ENCODE measurements at regions not wholly inside any gene's neighbourhood (a gene's known extent, or its start where the extent isn't known, plus 50 kb on each side); places are given as distances from the start of the nearest gene placed in this dataset.

- DNase-seq, result no peak
These were observed 56.9 kb downstream of the RDH14 start for GRCh38 chr2:18503376-18504228.

DNA sequence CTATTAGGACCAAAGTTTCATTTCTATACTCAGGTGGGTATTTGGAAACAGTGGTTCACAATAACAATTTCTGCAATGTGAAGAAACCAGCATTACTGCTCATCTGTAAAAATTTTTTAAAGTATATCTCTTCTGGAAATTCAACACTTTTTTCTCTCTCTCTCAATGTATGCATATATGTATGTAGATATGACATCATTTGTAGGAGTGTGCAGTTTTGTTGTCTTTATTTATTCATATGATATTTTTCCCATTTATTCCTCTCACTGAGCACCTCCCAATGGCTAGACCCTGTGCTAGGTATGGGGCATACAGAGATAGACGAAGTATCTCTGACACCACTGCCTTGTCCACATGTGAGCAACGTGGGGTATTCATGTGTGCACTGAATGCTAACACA lies 58.3 kb downstream of the RDH14 start:
- no peak for DNase-seq

DNA sequence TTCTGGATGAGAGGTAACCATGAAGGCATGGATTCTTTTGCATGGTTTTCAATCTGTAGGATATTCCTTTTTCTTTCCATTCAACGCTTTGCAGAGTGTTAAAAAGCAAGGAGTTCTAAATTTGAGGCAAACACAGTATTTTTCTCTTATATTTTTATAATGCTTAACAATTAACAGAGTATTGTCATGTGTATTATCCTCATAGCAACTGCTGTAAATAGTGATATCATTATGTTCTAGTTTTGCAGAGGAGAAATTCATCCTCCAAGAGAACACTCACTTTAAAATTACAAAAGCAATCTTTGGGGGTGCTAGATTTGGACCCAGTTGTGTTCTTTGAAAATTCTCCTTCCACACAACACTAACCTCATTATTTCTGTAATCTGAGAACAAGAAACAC lies 58.7 kb downstream of the RDH14 start:
- no peak for DNase-seq

- DNase-seq, result no peak
These were observed 59.3 kb downstream of the RDH14 start for GRCh38 chr2:18501156-18501555.

DNA sequence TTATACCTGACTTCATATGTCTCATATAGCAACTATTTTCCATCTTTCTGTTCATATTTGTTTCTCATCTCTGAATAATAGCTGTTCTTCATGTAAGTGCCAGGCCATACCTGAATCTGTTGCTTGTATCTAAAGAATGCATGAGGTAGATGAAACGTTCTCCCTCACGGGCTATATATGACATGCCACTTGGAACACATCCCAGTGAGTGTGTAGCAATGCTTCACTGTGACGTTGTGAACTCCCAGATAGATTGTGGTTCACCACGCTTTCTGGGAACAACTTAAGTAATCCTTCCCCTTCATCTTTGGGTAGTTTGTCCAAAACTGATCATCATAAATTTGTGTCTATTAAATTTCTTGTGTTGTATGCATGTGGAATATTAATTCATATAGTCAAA lies 60.1 kb downstream of the RDH14 start:
- no peak for DNase-seq

DNA sequence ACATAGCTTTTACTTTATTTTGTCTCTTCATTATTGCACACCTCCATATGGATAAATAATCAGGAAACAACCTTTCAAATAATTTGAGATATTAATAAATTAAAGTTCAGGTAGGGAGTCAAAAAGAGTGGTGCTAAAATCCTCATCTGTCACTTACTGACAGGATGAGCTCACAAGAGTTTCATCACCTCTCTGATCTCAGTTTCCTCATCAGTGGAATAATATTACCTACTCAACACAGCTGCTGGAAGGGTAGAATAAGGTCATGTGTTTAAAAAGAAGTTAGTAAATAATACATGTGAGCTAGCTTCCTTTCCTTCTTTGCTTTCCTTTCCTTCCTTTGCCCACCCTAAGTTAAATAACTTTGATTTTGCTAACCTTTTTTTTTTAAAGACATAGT lies 61.9 kb downstream of the RDH14 start:
- DNase-seq, result no peak

DNA sequence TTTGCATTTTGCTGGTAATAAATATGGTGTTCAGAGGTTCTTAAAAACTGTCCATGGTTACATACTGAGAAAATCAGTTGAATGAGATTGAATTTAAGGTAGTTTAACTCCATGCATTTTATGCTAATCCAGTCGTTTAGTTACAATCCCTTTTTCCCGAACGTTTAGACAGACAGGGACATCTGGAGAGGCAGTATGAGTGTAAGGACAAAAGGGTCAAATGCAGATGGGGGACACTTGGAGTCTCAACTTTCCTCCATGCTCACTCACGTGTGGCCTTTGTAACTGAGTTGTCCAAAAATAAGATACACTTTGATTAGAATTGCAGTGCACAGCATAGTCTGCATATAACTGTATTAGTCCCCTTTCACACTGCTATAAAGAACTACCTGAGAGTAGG lies 63.9 kb downstream of the RDH14 start:
- DNase-seq, result no peak

DNA sequence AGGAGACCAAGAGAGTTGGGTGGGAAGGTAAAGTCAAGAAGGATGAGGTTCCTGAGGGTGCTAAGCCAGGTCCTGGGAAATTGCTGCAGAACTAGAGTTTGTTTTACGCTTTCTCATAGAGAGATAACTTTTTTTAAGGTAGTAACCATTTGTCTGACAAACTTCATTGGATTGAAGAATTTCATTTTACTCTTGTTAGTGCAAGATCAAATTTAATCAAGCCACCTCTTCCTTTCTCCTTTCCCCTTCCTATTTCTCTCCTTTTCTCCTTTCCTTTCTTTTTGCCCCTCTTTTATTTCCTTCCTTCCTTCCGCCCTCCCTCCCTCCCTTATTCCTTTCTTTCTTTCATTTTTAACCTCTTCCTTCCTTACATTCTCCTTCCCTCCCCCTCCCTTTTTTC lies 65.4 kb downstream of the RDH14 start:
- DNase-seq, result no peak

DNA sequence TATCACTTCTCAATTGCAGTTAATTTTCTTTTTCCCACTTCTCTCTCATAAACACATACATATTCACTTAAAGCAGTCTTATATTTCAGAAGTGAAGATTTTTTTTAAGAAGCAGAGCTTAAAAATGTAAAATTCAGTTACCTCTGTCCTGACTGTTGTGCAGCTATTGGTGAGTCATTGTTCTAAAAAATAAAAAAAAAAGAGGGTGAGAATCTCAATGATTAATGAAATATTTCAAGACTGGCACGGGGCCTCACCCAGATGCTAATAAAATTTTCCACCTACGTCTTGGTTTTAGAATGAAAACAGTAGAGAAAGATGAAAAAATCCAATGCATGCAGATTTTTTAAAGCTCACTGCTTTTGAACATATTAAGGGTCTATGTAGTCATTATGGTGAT lies 67.7 kb downstream of the RDH14 start:
- no peak for DNase-seq

DNA sequence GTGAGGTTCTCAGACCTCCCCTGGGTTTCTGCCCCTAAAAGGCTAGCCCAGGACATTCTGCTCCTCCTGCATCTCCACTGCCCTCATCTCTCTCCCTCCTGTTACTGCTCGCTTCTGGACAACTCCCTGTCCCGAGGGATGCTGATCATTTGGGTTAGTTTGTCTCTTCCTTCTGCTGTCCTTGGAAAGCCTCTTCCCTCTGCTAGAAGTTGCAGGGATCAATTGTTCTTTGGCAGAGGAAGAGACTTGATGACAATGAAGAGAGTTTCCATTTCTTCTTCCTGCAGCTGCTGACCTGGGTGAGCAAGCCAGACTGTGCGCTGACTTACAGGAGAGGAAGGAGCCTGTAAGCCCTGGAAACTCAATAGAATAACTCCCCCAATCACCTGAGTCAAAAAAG lies 68.9 kb downstream of the RDH14 start:
- no peak for DNase-seq

DNA sequence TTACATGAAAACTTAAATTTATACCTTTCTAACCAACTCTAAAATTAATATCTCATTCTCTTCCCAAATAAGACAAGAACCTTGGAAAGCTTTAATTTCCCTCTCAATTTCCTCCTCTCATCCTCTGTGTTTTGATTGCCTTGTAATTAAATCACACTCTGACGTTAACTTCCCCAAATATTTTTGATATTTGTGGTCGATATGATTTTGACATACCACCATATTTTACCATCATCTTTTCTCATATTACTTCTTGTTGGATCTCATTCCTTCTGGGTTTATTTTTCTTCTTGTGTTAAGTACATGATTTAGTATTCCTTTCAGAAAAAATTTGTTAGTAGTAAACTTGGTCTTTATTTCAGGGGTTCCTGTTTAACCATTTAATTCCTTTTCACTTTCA lies 69.6 kb downstream of the RDH14 start:
- DNase-seq, result no peak

- DNase-seq, result no peak
These were observed 73.1 kb downstream of the RDH14 start for GRCh38 chr2:18487106-18487913.

DNA sequence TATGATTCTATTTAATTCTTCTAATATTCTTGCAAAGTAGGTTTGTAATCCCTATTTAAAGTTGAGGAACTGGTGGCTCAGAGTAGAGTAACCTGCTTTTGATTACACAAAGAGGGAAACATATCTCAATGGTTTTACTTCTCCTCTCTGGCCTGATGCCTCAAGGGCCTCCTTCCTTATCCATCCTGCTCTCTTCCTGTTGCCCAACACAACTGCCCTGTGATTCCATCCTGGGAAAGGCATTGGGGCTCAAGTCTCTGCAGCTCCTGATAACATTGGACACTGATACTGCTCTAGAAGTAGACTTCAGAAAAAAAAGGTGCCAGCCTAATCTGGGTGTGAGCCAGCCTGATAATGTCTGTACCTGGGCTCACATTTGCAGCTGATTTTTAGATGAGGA lies 75.8 kb downstream of the RDH14 start:
- DNase-seq, result no peak

GRCh38 chr2:18483896-18484295 lies 76.6 kb downstream of the RDH14 start:
- no peak for DNase-seq

DNA sequence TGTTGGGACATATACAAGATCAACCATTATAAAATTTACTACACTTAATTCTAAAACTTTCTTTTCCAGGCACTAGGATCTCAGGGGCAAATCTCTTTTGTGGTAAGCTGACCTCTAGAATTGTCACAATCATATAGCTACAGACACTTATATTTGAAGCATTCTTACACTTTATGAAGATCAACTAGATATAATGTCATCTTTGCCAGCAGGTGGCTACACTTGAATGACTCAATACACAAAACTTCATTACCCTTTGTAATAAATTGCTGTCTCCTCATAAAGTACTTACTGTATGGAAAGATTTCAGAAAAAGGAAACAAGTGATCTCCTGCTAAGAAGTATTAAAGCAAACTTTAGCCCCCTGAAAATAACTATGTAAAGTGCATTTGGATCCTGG lies 77.8 kb downstream of the RDH14 start:
- no peak for DNase-seq

GRCh38 chr2:18479947-18480369 lies 80.5 kb downstream of the RDH14 start:
- peak; percentile 94 for DNase-seq

DNA sequence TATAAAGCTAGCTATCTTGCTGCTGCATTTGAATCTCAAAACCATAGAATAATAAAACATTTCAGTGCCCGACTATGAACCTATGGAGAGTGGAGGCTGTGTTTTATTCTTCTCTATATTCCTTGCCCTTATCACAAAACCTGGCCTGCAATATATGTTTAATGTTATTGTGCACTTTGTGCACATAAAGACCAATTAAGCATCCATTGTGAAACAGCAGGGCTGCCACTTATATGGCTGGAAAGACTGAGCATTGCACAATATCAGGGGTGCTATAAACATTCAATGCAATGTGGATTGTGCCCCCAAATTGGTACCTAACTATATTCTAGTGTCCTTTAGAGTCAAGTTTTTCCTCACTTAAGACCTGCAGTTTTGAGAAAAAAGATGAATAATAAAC lies 83.2 kb downstream of the RDH14 start:
- DNase-seq, result no peak

DNA sequence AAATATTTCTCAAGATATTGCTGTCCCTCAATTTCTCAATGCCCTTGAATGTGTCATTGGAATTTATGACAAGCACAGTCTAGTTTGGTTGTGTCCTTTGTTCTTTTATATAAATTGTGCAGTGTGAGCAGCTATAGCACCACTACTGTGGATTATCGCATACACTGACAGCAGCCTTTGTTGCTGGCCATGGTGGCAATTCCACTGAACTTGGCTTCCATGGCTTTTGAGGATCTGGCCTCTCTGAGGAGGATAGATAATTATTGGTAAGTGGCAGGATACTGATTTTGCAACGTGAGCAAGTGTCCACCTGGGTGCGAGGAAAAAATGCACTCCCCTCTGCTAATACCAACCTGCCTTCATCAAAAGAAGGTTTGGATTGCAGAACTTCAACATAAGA lies 84.0 kb downstream of the RDH14 start:
- no peak for DNase-seq

DNA sequence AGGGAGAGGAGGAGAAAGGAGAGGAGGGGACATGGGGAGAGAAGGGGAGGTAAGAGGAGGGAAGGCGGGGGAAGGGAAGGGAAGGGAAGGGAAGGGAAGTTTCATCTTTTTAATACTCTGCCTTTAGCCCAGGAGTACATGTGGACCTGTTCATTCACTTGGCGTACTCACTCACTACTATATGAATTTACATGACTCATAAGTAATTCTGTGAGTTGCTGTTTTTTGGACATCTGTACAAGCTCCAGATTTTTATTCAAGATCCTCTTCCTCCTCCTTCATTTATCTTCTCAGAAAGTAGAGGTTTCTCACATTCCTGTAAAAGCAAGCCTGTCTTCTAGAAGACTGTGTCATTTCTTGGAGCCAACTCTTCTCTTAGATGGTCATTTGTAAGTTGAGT lies 84.6 kb downstream of the RDH14 start:
- DNase-seq, result no peak

DNA sequence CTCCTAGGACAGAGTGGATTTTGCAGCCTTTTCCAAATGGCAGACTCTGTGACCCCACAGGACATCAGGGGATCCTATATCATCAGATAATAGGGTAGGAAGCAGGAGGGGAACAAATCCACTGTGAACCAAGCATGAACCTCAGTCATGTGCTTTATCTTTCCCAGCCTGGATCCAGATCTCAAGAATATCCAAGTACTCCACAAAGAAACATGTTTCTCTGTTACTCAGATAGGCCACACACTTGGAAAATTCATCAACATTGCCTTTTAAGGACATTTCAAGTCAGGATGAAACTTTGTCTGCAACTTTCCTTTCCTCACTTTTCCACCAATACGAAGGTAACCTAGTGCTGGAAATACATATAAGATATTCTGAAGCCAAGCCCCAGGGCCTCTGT lies 85.8 kb downstream of the RDH14 start:
- DNase-seq, result no peak

- DNase-seq, result peak; percentile 42
These were observed 86.9 kb downstream of the RDH14 start for GRCh38 chr2:18473241-18474181.

DNA sequence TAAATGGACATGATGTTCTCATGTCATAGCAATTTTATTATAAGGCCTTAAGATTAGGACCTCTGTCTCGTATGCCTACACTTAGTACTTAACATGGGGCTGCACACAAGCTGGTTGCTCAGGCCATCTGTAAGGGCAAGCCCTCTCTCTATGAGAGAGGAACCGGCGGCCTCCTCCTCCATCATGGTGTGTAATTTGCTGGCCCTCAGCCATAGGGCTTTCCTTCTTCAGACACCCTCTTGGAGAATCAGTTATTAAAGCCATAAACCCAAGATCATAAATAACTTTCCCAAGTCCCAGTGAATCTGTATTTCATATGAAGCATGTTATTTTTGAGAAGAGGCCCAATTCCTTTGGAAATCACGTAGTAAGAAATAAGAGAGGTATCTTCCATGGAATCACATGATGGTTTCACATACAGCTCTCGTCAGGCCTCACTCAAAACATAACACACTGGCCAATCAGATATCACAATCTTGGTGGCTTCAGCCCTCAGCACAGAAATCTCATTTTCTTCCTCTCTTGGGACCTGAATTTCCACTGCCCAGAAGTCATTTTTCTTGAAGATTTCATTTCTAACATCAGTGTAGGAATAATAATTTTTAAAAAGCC lies 92.6 kb downstream of the RDH14 start:
- peak; percentile 34 for DNase-seq
